Thoracic aorta (tissue), 2 donors: ENCODE measurements at regions not wholly inside any gene's neighbourhood (a gene's known extent, or its start where the extent isn't known, plus 50 kb on each side); places are given as distances from the start of the nearest gene placed in this dataset.

Experiments used
- ATAC-seq: fragments of 150-250 bp; one replicate; pipeline ENCODE4 v1.8.0; 2017; ENCODE audit warnings: low read depth; ENCODE audit not compliant: insufficient number of reproducible peaks, low FRiP score
- DNase-seq: peaks from one replicate; pipeline ENCODE4 v3.0.0-alpha.2; 2020; ENCODE audit warnings: low spot score
- H3K27ac ChIP-seq, 2 donors: fragments of 200-600 bp; sonication (generic); 1 replicate in 1 of 2; 2 replicates in 1 of 2; pipeline ENCODE4 v1.5.1; 2016; ENCODE audit warnings: mild to moderate bottlenecking in 2 of 2, moderate library complexity in 2 of 2
- H3K27me3 ChIP-seq: fragments of 200-600 bp; sonication (generic); replicated peaks from 2 replicates; pipeline ENCODE4 v1.6.0; 2016; ENCODE audit warnings: mild to moderate bottlenecking; ENCODE audit not compliant: insufficient read depth
- H3K36me3 ChIP-seq: fragments of 200-600 bp; sonication (generic); one replicate; pipeline ENCODE4 v1.5.1; 2016
- H3K4me1 ChIP-seq, 2 donors: fragments of 200-600 bp; sonication (generic); 1 replicate in 1 of 2; 2 replicates in 1 of 2; pipeline versions ENCODE4 v1.5.1 to v1.6.0; 2016; ENCODE audit warnings: low read depth in 2 of 2, mild to moderate bottlenecking in 1 of 2; ENCODE audit not compliant: control insufficient read depth in 1 of 2
- H3K4me3 ChIP-seq: fragments of 200-600 bp; sonication (generic); 2 replicates; pipeline ENCODE4 v1.5.1; 2016; ENCODE audit warnings: mild to moderate bottlenecking
- H3K9me3 ChIP-seq: fragments of 200-600 bp; sonication (generic); 2 replicates; pipeline ENCODE4 v1.5.1; 2016
- CTCF ChIP-seq: fragments of 200-600 bp; sonication (generic); IDR thresholded peaks from one replicate; pipeline ENCODE4 v1.5.1; 2019; ENCODE audit warnings: antibody characterized with exemption

GRCh38 chr20:40283689-40284088 is 405.3 kb downstream of the MAFB start:
- no peak for TF ChIP-seq CTCF
- ATAC-seq (no peak), DNase-seq (no peak)
- no peaks in the 10 kb centered on the region for H3K9me3 ChIP-seq
- no peak overlapping the region for H3K27ac ChIP-seq
- peaks cover 10 to 36% of the 10 kb centered on the region in 2 donors for H3K4me1 ChIP-seq
- no peaks in the 10 kb centered on the region for H3K27me3 ChIP-seq
- no peaks in the 10 kb centered on the region for H3K36me3 ChIP-seq
- no peak overlapping the region for H3K4me3 ChIP-seq

GRCh38 chr20:40282941-40283340 is 406.1 kb downstream of the MAFB start:
- Histone ChIP-seq H3K36me3 (no peaks in the 10 kb centered on the region), H3K9me3 (no peaks in the 10 kb centered on the region), H3K27ac (no peak overlapping the region), H3K27me3 (no peaks in the 10 kb centered on the region), H3K4me1 (peaks cover 10 to 35% of the 10 kb centered on the region in 2 donors), H3K4me3 (no peak overlapping the region)
- TF ChIP-seq CTCF, result no peak
- ATAC-seq (no peak), DNase-seq (no peak)

GRCh38 chr20:40282541-40282940 is 406.5 kb downstream of the MAFB start:
- no peaks in the 10 kb centered on the region for H3K36me3 ChIP-seq
- no peaks in the 10 kb centered on the region for H3K9me3 ChIP-seq
- no peak for TF ChIP-seq CTCF
- H3K4me1 ChIP-seq, result peaks cover 7 to 31% of the 10 kb centered on the region in 2 donors
- ATAC-seq, result no peak
- H3K27ac ChIP-seq, result no peak overlapping the region
- no peaks in the 10 kb centered on the region for H3K27me3 ChIP-seq
- DNase-seq, result no peak
- no peak overlapping the region for H3K4me3 ChIP-seq

- H3K4me3 ChIP-seq, result no peak overlapping the region
- TF ChIP-seq CTCF, result no peak
- DNase-seq (no peak), ATAC-seq (no peak)
- H3K9me3 ChIP-seq, result no peaks in the 10 kb centered on the region
- H3K4me1 ChIP-seq, result peaks cover 0 to 17% of the 10 kb centered on the region in 2 donors
- H3K27me3 ChIP-seq, result no peaks in the 10 kb centered on the region
- H3K36me3 ChIP-seq, result no peaks in the 10 kb centered on the region
- H3K27ac ChIP-seq, result no peak overlapping the region
Observed at GRCh38 chr20:40280616-40281015, 408.4 kb downstream of the MAFB start.

GRCh38 chr20:40279390-40279789 is 409.6 kb downstream of the MAFB start:
- no peak for ATAC-seq
- DNase-seq, result no peak
- Histone ChIP-seq H3K27me3 (no peaks in the 10 kb centered on the region), H3K36me3 (no peaks in the 10 kb centered on the region), H3K27ac (peak overlapping the region in 1 of 2 donors; percentile 0), H3K4me3 (no peak overlapping the region), H3K4me1 (peaks cover 0 to 17% of the 10 kb centered on the region in 2 donors), H3K9me3 (no peaks in the 10 kb centered on the region)
- no peak for TF ChIP-seq CTCF
